ENCODE measurements at regions not wholly inside any gene's neighbourhood (a gene's known extent, or its start where the extent isn't known, plus 50 kb on each side); places are given as distances from the start of the nearest gene placed in this dataset.

- DNase-seq (ENCODE audit: low spot score) (no peak), ATAC-seq (no peak)
- Mint-ChIP-seq H3K27ac (no peak overlapping the region), H3K36me3 (no peaks in the 10 kb centered on the region), H3K4me1 (peaks cover 15% of the 10 kb centered on the region), H3K9me3 (no peaks in the 10 kb centered on the region), H3K4me3 (no peak overlapping the region), H3K27me3 (ENCODE audit: low read depth) (no peaks in the 10 kb centered on the region; the same call in 1 of the 2 replicates)
- POLR2A ChIA-PET: no interaction called here
- CTCF ChIA-PET: no interaction called here
- no peak for TF ChIP-seq ZNF263 (CRISPR knock-in tag; IDR thresholded peaks at IDR 0.05; ENCODE audit: low read depth)
- no peak for TF ChIP-seq ELF4 (CRISPR knock-in tag; IDR thresholded peaks at IDR 0.05; ENCODE audit: low read depth)
- TF ChIP-seq, protein P1, sequence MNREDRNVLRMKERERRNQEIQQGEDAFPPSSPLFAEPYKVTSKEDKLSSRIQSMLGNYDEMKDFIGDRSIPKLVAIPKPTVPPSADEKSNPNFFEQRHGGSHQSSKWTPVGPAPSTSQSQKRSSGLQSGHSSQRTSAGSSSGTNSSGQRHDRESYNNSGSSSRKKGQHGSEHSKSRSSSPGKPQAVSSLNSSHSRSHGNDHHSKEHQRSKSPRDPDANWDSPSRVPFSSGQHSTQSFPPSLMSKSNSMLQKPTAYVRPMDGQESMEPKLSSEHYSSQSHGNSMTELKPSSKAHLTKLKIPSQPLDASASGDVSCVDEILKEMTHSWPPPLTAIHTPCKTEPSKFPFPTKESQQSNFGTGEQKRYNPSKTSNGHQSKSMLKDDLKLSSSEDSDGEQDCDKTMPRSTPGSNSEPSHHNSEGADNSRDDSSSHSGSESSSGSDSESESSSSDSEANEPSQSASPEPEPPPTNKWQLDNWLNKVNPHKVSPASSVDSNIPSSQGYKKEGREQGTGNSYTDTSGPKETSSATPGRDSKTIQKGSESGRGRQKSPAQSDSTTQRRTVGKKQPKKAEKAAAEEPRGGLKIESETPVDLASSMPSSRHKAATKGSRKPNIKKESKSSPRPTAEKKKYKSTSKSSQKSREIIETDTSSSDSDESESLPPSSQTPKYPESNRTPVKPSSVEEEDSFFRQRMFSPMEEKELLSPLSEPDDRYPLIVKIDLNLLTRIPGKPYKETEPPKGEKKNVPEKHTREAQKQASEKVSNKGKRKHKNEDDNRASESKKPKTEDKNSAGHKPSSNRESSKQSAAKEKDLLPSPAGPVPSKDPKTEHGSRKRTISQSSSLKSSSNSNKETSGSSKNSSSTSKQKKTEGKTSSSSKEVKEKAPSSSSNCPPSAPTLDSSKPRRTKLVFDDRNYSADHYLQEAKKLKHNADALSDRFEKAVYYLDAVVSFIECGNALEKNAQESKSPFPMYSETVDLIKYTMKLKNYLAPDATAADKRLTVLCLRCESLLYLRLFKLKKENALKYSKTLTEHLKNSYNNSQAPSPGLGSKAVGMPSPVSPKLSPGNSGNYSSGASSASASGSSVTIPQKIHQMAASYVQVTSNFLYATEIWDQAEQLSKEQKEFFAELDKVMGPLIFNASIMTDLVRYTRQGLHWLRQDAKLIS (CRISPR knock-in tag; IDR thresholded peaks at IDR 0.05; ENCODE audit: borderline replicate concordance): no peak
- TF ChIP-seq, protein P2, sequence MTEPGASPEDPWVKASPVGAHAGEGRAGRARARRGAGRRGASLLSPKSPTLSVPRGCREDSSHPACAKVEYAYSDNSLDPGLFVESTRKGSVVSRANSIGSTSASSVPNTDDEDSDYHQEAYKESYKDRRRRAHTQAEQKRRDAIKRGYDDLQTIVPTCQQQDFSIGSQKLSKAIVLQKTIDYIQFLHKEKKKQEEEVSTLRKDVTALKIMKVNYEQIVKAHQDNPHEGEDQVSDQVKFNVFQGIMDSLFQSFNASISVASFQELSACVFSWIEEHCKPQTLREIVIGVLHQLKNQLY (CRISPR knock-in tag; IDR thresholded peaks at IDR 0.05): no peak
These were observed 294.3 kb upstream of the IRX1 start for GRCh38 chr5:3301306-3301705.

DNA sequence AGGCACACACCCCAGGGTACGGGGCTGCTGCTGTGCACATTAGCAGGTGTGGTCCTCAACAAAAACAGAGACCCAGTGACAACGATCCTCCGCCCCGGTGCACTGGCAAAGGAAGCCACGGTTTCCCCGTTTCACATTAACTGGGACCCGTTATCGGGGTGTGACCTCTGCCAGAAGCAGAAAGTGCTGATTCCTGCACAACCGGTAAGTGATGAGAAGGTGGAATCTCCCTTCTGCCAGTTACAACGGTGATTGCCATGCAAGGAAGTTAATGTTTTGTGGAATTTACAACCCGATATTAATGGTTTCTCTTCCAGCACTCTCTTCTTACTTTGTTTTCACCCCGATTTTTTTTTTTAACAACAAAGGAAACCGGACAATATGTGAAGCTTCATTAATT lies 294.9 kb upstream of the IRX1 start:
- no peak for DNase-seq (ENCODE audit: low spot score)
- Mint-ChIP-seq H3K9me3 (peaks cover 2% of the 10 kb centered on the region), H3K4me1 (peaks cover 15% of the 10 kb centered on the region), H3K36me3 (peaks cover 1% of the 10 kb centered on the region; the same call in 1 of the 2 replicates), H3K4me3 (no peak overlapping the region), H3K27ac (no peak overlapping the region), H3K27me3 (ENCODE audit: low read depth) (no peaks in the 10 kb centered on the region; the same call in 1 of the 2 replicates)
- ChIA-PET POLR2A (no interaction called here), CTCF (no interaction called here)
- ATAC-seq: no peak
- TF ChIP-seq ZNF416 (CRISPR knock-in tag; IDR thresholded peaks at IDR 0.05): no peak
- TF ChIP-seq NR1H2 (CRISPR knock-in tag; IDR thresholded peaks at IDR 0.05): no peak
- TF ChIP-seq E2F1 (CRISPR knock-in tag; IDR thresholded peaks at IDR 0.05): no peak
- TF ChIP-seq ZSCAN18 (CRISPR knock-in tag; IDR thresholded peaks at IDR 0.05): no peak
- TF ChIP-seq ZNF232 (CRISPR knock-in tag; IDR thresholded peaks at IDR 0.05): no peak
- no peak for TF ChIP-seq IRF1 (CRISPR knock-in tag; IDR thresholded peaks at IDR 0.05)
- TF ChIP-seq ZNF671 (CRISPR knock-in tag; IDR thresholded peaks at IDR 0.05): no peak
- no peak for TF ChIP-seq FOXP1 (CRISPR knock-in tag; IDR thresholded peaks at IDR 0.05; ENCODE audit: borderline replicate concordance)
- TF ChIP-seq JAZF1 (CRISPR knock-in tag; IDR thresholded peaks at IDR 0.05): no peak
- TF ChIP-seq, protein P3, sequence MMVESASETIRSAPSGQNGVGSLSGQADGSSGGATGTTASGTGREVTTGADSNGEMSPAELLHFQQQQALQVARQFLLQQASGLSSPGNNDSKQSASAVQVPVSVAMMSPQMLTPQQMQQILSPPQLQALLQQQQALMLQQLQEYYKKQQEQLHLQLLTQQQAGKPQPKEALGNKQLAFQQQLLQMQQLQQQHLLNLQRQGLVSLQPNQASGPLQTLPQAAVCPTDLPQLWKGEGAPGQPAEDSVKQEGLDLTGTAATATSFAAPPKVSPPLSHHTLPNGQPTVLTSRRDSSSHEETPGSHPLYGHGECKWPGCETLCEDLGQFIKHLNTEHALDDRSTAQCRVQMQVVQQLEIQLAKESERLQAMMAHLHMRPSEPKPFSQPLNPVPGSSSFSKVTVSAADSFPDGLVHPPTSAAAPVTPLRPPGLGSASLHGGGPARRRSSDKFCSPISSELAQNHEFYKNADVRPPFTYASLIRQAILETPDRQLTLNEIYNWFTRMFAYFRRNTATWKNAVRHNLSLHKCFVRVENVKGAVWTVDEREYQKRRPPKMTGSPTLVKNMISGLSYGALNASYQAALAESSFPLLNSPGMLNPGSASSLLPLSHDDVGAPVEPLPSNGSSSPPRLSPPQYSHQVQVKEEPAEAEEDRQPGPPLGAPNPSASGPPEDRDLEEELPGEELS (CRISPR knock-in tag; IDR thresholded peaks at IDR 0.05): no peak
- no peak for TF ChIP-seq RORB (CRISPR knock-in tag; IDR thresholded peaks at IDR 0.05)
- TF ChIP-seq, protein P4, sequence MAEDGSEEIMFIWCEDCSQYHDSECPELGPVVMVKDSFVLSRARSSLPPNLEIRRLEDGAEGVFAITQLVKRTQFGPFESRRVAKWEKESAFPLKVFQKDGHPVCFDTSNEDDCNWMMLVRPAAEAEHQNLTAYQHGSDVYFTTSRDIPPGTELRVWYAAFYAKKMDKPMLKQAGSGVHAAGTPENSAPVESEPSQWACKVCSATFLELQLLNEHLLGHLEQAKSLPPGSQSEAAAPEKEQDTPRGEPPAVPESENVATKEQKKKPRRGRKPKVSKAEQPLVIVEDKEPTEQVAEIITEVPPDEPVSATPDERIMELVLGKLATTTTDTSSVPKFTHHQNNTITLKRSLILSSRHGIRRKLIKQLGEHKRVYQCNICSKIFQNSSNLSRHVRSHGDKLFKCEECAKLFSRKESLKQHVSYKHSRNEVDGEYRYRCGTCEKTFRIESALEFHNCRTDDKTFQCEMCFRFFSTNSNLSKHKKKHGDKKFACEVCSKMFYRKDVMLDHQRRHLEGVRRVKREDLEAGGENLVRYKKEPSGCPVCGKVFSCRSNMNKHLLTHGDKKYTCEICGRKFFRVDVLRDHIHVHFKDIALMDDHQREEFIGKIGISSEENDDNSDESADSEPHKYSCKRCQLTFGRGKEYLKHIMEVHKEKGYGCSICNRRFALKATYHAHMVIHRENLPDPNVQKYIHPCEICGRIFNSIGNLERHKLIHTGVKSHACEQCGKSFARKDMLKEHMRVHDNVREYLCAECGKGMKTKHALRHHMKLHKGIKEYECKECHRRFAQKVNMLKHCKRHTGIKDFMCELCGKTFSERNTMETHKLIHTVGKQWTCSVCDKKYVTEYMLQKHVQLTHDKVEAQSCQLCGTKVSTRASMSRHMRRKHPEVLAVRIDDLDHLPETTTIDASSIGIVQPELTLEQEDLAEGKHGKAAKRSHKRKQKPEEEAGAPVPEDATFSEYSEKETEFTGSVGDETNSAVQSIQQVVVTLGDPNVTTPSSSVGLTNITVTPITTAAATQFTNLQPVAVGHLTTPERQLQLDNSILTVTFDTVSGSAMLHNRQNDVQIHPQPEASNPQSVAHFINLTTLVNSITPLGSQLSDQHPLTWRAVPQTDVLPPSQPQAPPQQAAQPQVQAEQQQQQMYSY (CRISPR knock-in tag; IDR thresholded peaks at IDR 0.05): no peak
- TF ChIP-seq, protein P5, sequence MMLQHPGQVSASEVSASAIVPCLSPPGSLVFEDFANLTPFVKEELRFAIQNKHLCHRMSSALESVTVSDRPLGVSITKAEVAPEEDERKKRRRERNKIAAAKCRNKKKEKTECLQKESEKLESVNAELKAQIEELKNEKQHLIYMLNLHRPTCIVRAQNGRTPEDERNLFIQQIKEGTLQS (CRISPR knock-in tag; conservative IDR thresholded peaks at IDR 0.05): no peak
- TF ChIP-seq TP53 (CRISPR knock-in tag; IDR thresholded peaks at IDR 0.05): no peak
- TF ChIP-seq SMAD4 (CRISPR knock-in tag; IDR thresholded peaks at IDR 0.05): no peak
- TF ChIP-seq FOXK1 (CRISPR knock-in tag; IDR thresholded peaks at IDR 0.05): no peak

Measured in WTC11 (cell line).